ENCODE measurements at regions not wholly inside any gene's neighbourhood (a gene's known extent, or its start where the extent isn't known, plus 50 kb on each side); places are given as distances from the start of the nearest gene placed in this dataset.
"Not testable (repeated sequence)": the region's sequence is repeated elsewhere in the genome, so short reads cannot be mapped to it uniquely, and the experiment has no call there.

DNA sequence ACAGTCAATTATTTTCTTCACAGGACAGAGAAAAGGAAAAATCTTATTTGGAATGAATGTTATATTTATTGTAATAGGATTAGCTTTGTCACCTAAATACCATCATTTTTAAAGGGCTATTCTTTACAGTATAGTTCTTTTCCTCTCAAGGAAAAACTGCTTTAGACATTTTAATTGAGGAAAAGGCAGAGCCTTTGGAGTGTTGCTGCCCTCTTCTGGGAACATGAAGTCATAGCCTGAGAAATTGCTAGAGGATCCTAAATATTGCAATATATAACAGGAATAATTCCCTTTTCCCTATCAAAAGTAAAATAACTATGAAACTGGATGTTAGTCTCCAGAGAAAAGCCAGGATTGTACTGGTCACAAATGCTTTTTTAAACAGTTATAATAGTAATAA lies 81.8 kb upstream of the NOTCH2NLA start:
- DNase-seq (ENCODE audit: low spot score); H3K36me3 ChIP-seq (replicated peaks in 1 of 2; ENCODE audit: control insufficient read depth in 2 of 2, insufficient read depth in 2 of 2, low read length in 2 of 2); H2BK12ac ChIP-seq (ENCODE audit: low read length); H3K4me1 ChIP-seq (ENCODE audit: control insufficient read depth in 2 of 2, insufficient read depth in 1 of 2, low read depth in 1 of 2, low read length in 2 of 2); H3K27me3 ChIP-seq (ENCODE audit: control insufficient read depth in 3 of 3, insufficient read depth in 3 of 3, low read depth in 1 of 3, low read length in 3 of 3); H3K4ac ChIP-seq (ENCODE audit: low read length); H3K9ac ChIP-seq (ENCODE audit: low read depth, low read length, poor library complexity); H3K4me3 ChIP-seq (ENCODE audit: low read length in 2 of 2); H4K91ac ChIP-seq (ENCODE audit: low read depth, low read length, poor library complexity); H2BK120ac ChIP-seq (ENCODE audit: low read depth, low read length); H2BK5ac ChIP-seq (ENCODE audit: low read length); H3K79me1 ChIP-seq (ENCODE audit: low read depth, low read length); H2AK5ac ChIP-seq (ENCODE audit: low read depth, low read length); H3K9me3 ChIP-seq (replicated peaks in 1 of 2; ENCODE audit: control insufficient read depth in 2 of 2, insufficient read depth in 1 of 2, low read depth in 1 of 2, low read length in 2 of 2); H3K4me2 ChIP-seq (ENCODE audit: insufficient read depth, low read length, poor library complexity, severe bottlenecking); H3K14ac ChIP-seq (ENCODE audit: low read length); H2BK15ac ChIP-seq (ENCODE audit: low read length); H3K23ac ChIP-seq (ENCODE audit: low read depth, low read length, poor library complexity); H4K8ac ChIP-seq (ENCODE audit: low read depth, low read length); H2AFZ ChIP-seq (ENCODE audit: low read length); H3K18ac ChIP-seq (ENCODE audit: low read length); H3K27ac ChIP-seq (replicated peaks; ENCODE audit: low read length): not testable (repeated sequence)

DNA sequence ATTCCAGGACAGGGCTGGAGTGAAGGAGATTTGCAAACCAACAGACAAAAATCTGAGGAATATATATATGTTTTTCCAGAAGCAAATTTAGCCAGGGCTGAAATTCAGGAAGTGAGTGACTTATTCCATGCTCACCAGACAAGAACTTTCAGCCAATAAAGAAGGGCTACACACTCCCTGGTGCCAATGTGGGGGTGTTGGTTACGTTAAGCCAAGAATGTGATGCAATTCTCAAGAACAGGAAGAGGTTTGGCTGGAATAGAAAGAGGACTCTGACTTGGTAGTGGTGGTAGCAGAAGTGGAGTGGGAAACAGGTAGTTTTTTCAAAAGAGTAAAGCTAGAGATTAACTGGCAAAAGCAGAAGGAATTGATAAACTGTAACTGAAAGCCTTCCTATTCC lies 80.6 kb upstream of the NOTCH2NLA start:
- not testable (repeated sequence) for H4K91ac ChIP-seq (ENCODE audit: low read depth, low read length, poor library complexity); H2BK12ac ChIP-seq (ENCODE audit: low read length); H3K14ac ChIP-seq (ENCODE audit: low read length); H3K79me1 ChIP-seq (ENCODE audit: low read depth, low read length); H3K9me3 ChIP-seq (replicated peaks in 1 of 2; ENCODE audit: control insufficient read depth in 2 of 2, insufficient read depth in 1 of 2, low read depth in 1 of 2, low read length in 2 of 2); H3K36me3 ChIP-seq (replicated peaks in 1 of 2; ENCODE audit: control insufficient read depth in 2 of 2, insufficient read depth in 2 of 2, low read length in 2 of 2); H2AK5ac ChIP-seq (ENCODE audit: low read depth, low read length); H2BK5ac ChIP-seq (ENCODE audit: low read length); H2AFZ ChIP-seq (ENCODE audit: low read length); H3K4ac ChIP-seq (ENCODE audit: low read length); H2BK120ac ChIP-seq (ENCODE audit: low read depth, low read length); DNase-seq (ENCODE audit: low spot score); H3K9ac ChIP-seq (ENCODE audit: low read depth, low read length, poor library complexity); H3K4me1 ChIP-seq (ENCODE audit: control insufficient read depth in 2 of 2, insufficient read depth in 1 of 2, low read depth in 1 of 2, low read length in 2 of 2); H2BK15ac ChIP-seq (ENCODE audit: low read length); H3K27ac ChIP-seq (replicated peaks; ENCODE audit: low read length); H3K4me2 ChIP-seq (ENCODE audit: insufficient read depth, low read length, poor library complexity, severe bottlenecking); H3K23ac ChIP-seq (ENCODE audit: low read depth, low read length, poor library complexity); H3K18ac ChIP-seq (ENCODE audit: low read length); H3K4me3 ChIP-seq (ENCODE audit: low read length in 2 of 2); H4K8ac ChIP-seq (ENCODE audit: low read depth, low read length); H3K27me3 ChIP-seq (ENCODE audit: control insufficient read depth in 3 of 3, insufficient read depth in 3 of 3, low read depth in 1 of 3, low read length in 3 of 3)
- WGBS, 2 donors (ENCODE audit: extremely low coverage in 2 of 2, insufficient read length in 2 of 2, insufficient replicate concordance in 1 of 2), result no CpG with 5 or more reads among the region's 1 CpG

DNA sequence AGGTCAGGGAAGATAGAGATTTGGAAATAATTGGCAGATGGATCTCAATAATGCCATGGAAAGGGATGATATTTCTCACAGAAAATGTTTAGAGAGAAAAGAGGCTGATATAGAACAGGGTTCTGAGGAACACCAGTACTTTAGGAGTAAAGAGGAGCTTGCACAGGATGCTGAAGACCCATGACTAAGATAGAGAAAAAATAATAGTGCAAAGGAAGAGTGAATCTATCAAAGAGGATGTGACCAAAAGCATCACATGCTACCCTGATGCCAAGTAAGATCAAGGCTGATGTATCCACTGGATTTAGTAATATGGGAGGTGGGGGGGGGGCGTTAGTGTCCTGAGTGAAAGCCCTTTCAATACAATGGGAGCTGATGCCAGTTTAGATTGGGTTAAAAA lies 80.1 kb upstream of the NOTCH2NLA start:
- not testable (repeated sequence) for H3K14ac ChIP-seq (ENCODE audit: low read length); H3K79me1 ChIP-seq (ENCODE audit: low read depth, low read length); H4K8ac ChIP-seq (ENCODE audit: low read depth, low read length); H3K9ac ChIP-seq (ENCODE audit: low read depth, low read length, poor library complexity); H3K18ac ChIP-seq (ENCODE audit: low read length); H3K4me1 ChIP-seq (ENCODE audit: control insufficient read depth in 2 of 2, insufficient read depth in 1 of 2, low read depth in 1 of 2, low read length in 2 of 2); H2BK12ac ChIP-seq (ENCODE audit: low read length); H3K4me3 ChIP-seq (ENCODE audit: low read length in 2 of 2); H3K4ac ChIP-seq (ENCODE audit: low read length); H2AK5ac ChIP-seq (ENCODE audit: low read depth, low read length); H2BK15ac ChIP-seq (ENCODE audit: low read length); H3K27me3 ChIP-seq (ENCODE audit: control insufficient read depth in 3 of 3, insufficient read depth in 3 of 3, low read depth in 1 of 3, low read length in 3 of 3); H3K36me3 ChIP-seq (replicated peaks in 1 of 2; ENCODE audit: control insufficient read depth in 2 of 2, insufficient read depth in 2 of 2, low read length in 2 of 2); H2AFZ ChIP-seq (ENCODE audit: low read length); H3K4me2 ChIP-seq (ENCODE audit: insufficient read depth, low read length, poor library complexity, severe bottlenecking); H3K23ac ChIP-seq (ENCODE audit: low read depth, low read length, poor library complexity); H2BK5ac ChIP-seq (ENCODE audit: low read length); H3K9me3 ChIP-seq (replicated peaks in 1 of 2; ENCODE audit: control insufficient read depth in 2 of 2, insufficient read depth in 1 of 2, low read depth in 1 of 2, low read length in 2 of 2); H2BK120ac ChIP-seq (ENCODE audit: low read depth, low read length); H4K91ac ChIP-seq (ENCODE audit: low read depth, low read length, poor library complexity); H3K27ac ChIP-seq (replicated peaks; ENCODE audit: low read length); DNase-seq (ENCODE audit: low spot score)
- WGBS, 2 donors (ENCODE audit: extremely low coverage in 2 of 2, insufficient read length in 2 of 2, insufficient replicate concordance in 1 of 2), result no CpG with 5 or more reads among the region's 1 CpG

DNA sequence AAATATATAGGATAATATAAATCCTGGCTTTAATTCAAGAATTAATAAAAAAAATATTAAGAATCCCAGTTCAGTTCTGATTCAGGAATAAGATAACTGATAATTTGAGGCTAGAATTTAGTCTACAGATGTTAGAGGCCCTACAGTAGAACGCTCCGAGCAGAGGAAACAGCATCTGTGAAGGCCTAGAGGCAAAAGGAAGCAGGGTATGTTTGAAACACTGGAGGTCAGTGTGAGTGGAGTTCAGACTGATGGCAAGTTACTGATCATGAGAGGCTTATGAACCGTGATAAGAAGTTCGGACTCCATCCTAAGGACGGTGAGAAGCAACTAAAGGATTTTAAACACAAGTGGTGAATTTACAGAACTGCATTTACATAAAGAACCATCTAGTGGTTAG lies 79.3 kb upstream of the NOTCH2NLA start:
- H3K14ac ChIP-seq (ENCODE audit: low read length); H3K4me1 ChIP-seq (ENCODE audit: control insufficient read depth in 2 of 2, insufficient read depth in 1 of 2, low read depth in 1 of 2, low read length in 2 of 2); DNase-seq (ENCODE audit: low spot score); H4K91ac ChIP-seq (ENCODE audit: low read depth, low read length, poor library complexity); H3K9ac ChIP-seq (ENCODE audit: low read depth, low read length, poor library complexity); H4K8ac ChIP-seq (ENCODE audit: low read depth, low read length); H3K9me3 ChIP-seq (replicated peaks in 1 of 2; ENCODE audit: control insufficient read depth in 2 of 2, insufficient read depth in 1 of 2, low read depth in 1 of 2, low read length in 2 of 2); H3K27ac ChIP-seq (replicated peaks; ENCODE audit: low read length); H2AFZ ChIP-seq (ENCODE audit: low read length); H3K79me1 ChIP-seq (ENCODE audit: low read depth, low read length); H3K4me3 ChIP-seq (ENCODE audit: low read length in 2 of 2); H3K4me2 ChIP-seq (ENCODE audit: insufficient read depth, low read length, poor library complexity, severe bottlenecking); H2AK5ac ChIP-seq (ENCODE audit: low read depth, low read length); H3K4ac ChIP-seq (ENCODE audit: low read length); H3K23ac ChIP-seq (ENCODE audit: low read depth, low read length, poor library complexity); H3K36me3 ChIP-seq (replicated peaks in 1 of 2; ENCODE audit: control insufficient read depth in 2 of 2, insufficient read depth in 2 of 2, low read length in 2 of 2); H2BK12ac ChIP-seq (ENCODE audit: low read length); H2BK15ac ChIP-seq (ENCODE audit: low read length); H2BK120ac ChIP-seq (ENCODE audit: low read depth, low read length); H3K27me3 ChIP-seq (ENCODE audit: control insufficient read depth in 3 of 3, insufficient read depth in 3 of 3, low read depth in 1 of 3, low read length in 3 of 3); H3K18ac ChIP-seq (ENCODE audit: low read length); H2BK5ac ChIP-seq (ENCODE audit: low read length): not testable (repeated sequence)
- no CpG with 5 or more reads among the region's 5 CpGs for WGBS, 2 donors (ENCODE audit: extremely low coverage in 2 of 2, insufficient read length in 2 of 2, insufficient replicate concordance in 1 of 2)
